ENCODE measurements at regions not wholly inside any gene's neighbourhood (a gene's known extent, or its start where the extent isn't known, plus 50 kb on each side); places are given as distances from the start of the nearest gene placed in this dataset.

- H3K9me3 Mint-ChIP-seq: no peaks in the 10 kb centered on the region
- H3K4me1 Mint-ChIP-seq (ENCODE audit: low read depth): no peaks in the 10 kb centered on the region
- ATAC-seq: no peak
- intact Hi-C loops (cut with micrococcal nuclease): no loop called here
- TF ChIP-seq CTCF (IDR thresholded peaks at IDR 0.05): no peak
- DNase-seq: no peak
- POLR2A ChIA-PET: no interaction called here
- H3K27ac Mint-ChIP-seq: no peak overlapping the region
- H3K36me3 Mint-ChIP-seq (ENCODE audit: low read depth): no peaks in the 10 kb centered on the region
- H3K27me3 Mint-ChIP-seq: peaks cover 7% of the 10 kb centered on the region
- CTCF ChIA-PET: no interaction called here
- no peak overlapping the region for H3K4me3 Mint-ChIP-seq
These were observed 203.1 kb downstream of the ETNK1 start for GRCh38 chr12:22828066-22828465.

DNA sequence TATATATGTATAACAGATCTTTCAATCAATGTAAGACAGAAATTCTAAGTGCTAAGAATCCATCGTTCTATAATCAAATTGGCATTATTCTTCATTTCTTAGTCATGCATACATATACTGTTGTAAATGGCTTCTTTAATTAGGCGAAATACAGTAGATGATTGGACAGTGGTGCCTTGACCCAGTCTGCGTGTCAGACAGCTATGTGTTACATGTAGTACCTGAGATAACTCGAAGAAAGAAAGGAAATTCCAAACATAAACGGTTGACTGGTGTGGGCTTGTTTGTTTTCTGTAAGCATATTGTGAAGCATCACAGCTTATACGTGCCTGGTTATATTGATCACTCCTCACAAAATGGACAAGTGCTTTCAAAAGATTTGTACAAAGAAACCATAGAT, 210.5 kb downstream of the ETNK1 start:
- ATAC-seq (no peak), DNase-seq (no peak)
- Mint-ChIP-seq H3K27me3 (no peaks in the 10 kb centered on the region), H3K9me3 (no peaks in the 10 kb centered on the region), H3K36me3 (ENCODE audit: low read depth) (no peaks in the 10 kb centered on the region), H3K27ac (no peak overlapping the region), H3K4me1 (ENCODE audit: low read depth) (no peaks in the 10 kb centered on the region), H3K4me3 (no peak overlapping the region)
- intact Hi-C loops (cut with micrococcal nuclease): no loop called here
- POLR2A ChIA-PET: no interaction called here
- TF ChIP-seq CTCF (IDR thresholded peaks at IDR 0.05): no peak
- CTCF ChIA-PET: no interaction called here

- ChIA-PET POLR2A (no interaction called here), CTCF (no interaction called here)
- H3K4me1 Mint-ChIP-seq (ENCODE audit: low read depth): no peaks in the 10 kb centered on the region
- H3K4me3 Mint-ChIP-seq: no peak overlapping the region
- ATAC-seq: no peak
- H3K27me3 Mint-ChIP-seq: peaks cover 4% of the 10 kb centered on the region
- no peaks in the 10 kb centered on the region for H3K36me3 Mint-ChIP-seq (ENCODE audit: low read depth)
- H3K27ac Mint-ChIP-seq: no peak overlapping the region
- DNase-seq: no peak
- intact Hi-C loops (cut with micrococcal nuclease): no loop called here
- H3K9me3 Mint-ChIP-seq: no peaks in the 10 kb centered on the region
- no peak for TF ChIP-seq CTCF (IDR thresholded peaks at IDR 0.05)
These were observed 225.2 kb downstream of the ETNK1 start for GRCh38 chr12:22850185-22850584.

GRCh38 chr12:22851532-22851931, 226.6 kb downstream of the ETNK1 start:
- intact Hi-C loops (cut with micrococcal nuclease): no loop called here

GRCh38 chr12:22855456-22855855, 230.5 kb downstream of the ETNK1 start:
- intact Hi-C loops (cut with micrococcal nuclease): no loop called here
- POLR2A ChIA-PET: no interaction called here
- no peaks in the 10 kb centered on the region for H3K4me1 Mint-ChIP-seq (ENCODE audit: low read depth)
- no peaks in the 10 kb centered on the region for H3K9me3 Mint-ChIP-seq
- H3K27ac Mint-ChIP-seq: no peak overlapping the region
- ATAC-seq (no peak), DNase-seq (no peak)
- H3K36me3 Mint-ChIP-seq (ENCODE audit: low read depth): no peaks in the 10 kb centered on the region
- H3K4me3 Mint-ChIP-seq: no peak overlapping the region
- no peak for TF ChIP-seq CTCF (IDR thresholded peaks at IDR 0.05)
- CTCF ChIA-PET: interaction anchor here (0.7 to 1.6 kb wide), 6 partner anchors 22 to 200 kb away, joined by 3 to 4 read pairs (median 3); no protein-coding TSS in a partner anchor
- H3K27me3 Mint-ChIP-seq: peaks cover 16% of the 10 kb centered on the region

More at GRCh38 chr12:22851532-22851931, 226.6 kb downstream of the ETNK1 start:
- no peaks in the 10 kb centered on the region for H3K9me3 Mint-ChIP-seq
- ChIA-PET CTCF (no interaction called here), POLR2A (no interaction called here)
- H3K4me3 Mint-ChIP-seq: no peak overlapping the region
- no peak for DNase-seq
- ATAC-seq: no peak
- no peak overlapping the region for H3K27ac Mint-ChIP-seq
- no peaks in the 10 kb centered on the region for H3K4me1 Mint-ChIP-seq (ENCODE audit: low read depth)
- TF ChIP-seq CTCF (IDR thresholded peaks at IDR 0.05): no peak
- H3K36me3 Mint-ChIP-seq (ENCODE audit: low read depth): no peaks in the 10 kb centered on the region
- peaks cover 7% of the 10 kb centered on the region for H3K27me3 Mint-ChIP-seq
